AML-193 (cell line): ENCODE measurements at regions not wholly inside any gene's neighbourhood (a gene's known extent, or its start where the extent isn't known, plus 50 kb on each side); places are given as distances from the start of the nearest gene placed in this dataset.

Source experiments
- DNase-seq, 2 experiments: peaks; one replicate each; lab custom pipeline; 2025; lab: John Stamatoyannopoulos, UW

- no peak for DNase-seq
Observed at GRCh38 chr22:48276994-48277867, 1514.8 kb downstream of the TBC1D22A start.

- no peak for DNase-seq
Observed at GRCh38 chr22:48275412-48275811, 1513.0 kb downstream of the TBC1D22A start.

DNA sequence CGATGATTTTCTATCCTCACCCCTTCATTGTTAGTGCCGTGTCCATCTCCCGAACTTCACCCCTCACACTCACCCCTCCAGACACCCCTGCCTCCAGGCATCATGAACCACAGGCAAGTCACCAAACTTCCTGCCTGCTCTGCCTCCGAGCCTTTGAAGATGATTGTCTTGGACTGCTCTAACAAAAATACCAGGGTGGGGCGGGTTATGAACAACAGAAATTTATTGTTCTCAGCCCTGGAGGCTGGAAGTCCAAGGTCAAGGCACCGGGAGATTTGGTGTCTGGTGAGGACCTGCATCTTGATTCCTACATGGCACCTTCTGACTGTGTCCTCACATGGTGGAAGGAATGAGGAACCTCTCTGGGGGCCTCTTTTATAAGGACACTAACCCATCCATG is 1508.3 kb downstream of the TBC1D22A start:
- DNase-seq = no peak

DNA sequence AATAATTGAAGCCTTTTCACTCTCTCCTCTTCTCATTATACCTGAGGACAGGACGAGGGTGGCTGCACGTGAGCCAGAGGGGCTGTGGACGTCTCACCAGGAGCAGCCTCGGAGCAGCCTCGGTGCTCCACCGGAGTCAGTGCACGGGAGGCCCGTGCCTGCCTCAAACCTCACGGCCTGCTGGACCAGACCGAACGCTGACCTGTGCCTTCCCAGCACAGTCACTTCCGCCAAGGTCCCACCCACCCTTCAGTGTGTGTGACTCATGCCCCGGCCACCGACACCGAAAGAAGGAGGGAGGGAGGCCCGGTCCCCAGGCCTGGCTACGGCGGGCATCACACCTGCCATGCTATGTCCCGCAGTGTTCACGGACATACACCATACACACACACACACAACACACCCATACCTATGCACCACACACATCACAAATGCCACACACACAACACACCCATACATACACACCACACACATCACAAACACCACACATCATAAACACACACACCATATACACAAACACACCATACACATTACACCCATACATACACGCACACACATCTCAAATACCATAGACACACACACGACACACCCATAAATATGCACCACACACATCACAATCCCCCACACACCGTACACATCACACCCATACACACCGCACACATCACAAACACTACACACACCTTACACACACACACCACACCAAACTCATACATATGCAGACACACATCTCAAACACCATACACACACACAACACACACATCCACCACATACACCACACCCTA is 1506.5 kb downstream of the TBC1D22A start:
- DNase-seq = no peak

GRCh38 chr22:48268293-48268692 is 1505.8 kb downstream of the TBC1D22A start:
- no peak for DNase-seq

- DNase-seq = no peak
Observed at GRCh38 chr22:48267681-48268080, 1505.2 kb downstream of the TBC1D22A start.

DNA sequence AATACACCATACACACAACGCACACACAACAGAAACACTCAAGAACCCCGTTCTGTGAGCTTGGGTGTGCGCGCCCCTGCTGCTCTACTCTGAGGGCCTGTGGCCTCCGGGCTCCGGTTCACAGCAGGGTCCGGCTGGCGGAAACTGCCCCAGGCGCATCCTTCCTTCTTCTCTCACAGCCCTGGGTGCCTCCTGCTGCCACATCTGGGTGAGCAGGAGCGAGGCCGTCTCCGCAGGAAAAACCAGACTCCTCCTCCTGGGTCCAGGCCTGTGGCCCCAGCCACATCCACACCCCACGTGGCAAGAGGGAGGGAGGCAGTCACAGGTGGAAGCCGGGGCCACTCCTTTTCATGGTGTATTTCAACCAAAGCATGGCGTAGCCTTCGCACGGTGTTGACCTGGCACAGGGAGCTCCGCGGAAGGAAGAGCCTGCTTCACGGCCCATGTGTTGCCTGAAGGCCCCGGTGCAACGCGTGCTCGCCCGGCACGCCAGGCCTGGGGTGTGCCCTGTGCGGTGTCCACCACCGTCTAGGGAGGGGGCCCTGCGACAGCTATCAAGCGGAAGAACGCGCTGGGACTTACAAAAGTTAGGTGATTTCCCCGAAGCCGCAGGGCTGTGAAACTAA is 1502.7 kb downstream of the TBC1D22A start:
- DNase-seq = no peak

- no peak for DNase-seq
Observed at GRCh38 chr22:48264586-48264985, 1502.1 kb downstream of the TBC1D22A start.

- no peak for DNase-seq
Observed at GRCh38 chr22:48263791-48264351, 1501.4 kb downstream of the TBC1D22A start.

DNA sequence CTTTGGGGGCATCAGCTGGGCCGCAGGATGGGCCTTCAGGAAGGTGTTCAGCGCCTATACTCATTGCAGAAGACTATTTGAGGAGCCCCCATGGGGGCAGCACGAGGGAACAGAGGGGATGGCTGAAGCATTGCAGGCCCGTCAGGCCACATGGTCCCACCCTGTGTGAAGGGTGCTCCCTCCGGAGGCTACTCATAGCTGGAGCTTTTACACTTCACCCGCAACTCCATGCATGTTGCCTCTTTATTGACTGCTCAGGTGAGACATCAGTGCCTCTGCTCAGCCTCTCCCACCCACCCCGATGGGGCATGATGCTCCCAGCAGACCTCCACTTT is 1500.9 kb downstream of the TBC1D22A start:
- DNase-seq = no peak

DNA sequence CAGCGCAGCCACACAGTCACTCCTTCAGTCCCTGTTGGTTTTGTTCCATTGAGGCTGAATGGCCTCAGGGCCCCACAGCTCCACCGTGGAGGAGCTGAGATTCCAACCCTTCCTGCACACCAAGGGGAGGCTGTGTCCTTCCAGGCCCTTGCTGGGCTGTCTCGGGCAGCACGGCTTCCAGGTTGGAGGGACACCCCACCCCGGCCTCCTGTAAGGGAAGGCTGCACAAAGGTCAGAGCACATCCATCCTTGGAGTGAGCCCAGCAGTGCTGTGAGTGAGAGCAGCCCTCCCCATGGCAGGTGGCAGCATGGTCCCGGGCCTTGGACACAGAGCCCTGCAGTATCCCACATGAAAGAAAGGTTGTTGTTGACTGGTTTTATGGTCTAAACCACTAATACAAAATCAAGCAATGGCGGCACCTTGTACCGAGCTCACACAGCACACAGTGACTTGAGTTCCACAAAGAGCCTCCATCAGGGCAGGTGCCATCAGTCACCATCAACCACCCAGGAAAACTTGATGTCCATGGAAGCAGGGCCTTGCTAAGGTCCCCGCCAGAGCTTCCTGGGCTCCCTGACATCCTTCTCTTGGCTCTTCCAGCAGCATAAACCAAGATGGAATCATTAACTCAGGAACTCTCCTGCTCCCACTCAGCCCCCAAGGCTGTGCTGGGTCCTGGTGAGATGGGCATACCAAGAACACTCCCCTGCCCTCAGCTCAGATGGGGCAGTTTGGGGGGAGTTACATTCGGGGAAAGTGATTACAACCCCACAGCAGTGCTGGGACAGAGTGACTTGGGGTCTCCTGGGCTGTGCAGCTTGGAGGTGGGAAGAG is 1500.4 kb downstream of the TBC1D22A start:
- DNase-seq = no peak

DNA sequence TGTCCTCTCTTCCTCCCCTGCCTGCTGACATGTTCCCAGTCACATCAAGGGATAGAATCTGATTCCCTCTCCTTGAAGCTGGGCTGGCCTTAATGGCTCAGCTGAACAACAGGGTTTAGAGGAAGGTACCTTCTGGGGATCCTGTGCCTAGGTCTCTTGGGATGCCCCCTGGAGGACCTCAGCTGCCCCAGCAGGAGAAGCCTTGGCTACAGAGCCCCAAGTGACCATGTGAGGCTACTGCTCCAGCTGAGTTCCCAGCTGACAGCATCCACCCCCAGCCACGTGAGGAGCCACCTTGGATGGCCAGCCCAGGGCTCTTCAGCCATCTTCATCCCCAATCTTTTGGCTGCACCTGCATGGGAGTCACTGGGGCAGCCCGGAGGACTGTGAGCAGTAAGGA is 1499.3 kb downstream of the TBC1D22A start:
- no peak for DNase-seq

- DNase-seq = no peak
Observed at GRCh38 chr22:48261048-48261621, 1498.7 kb downstream of the TBC1D22A start.

DNA sequence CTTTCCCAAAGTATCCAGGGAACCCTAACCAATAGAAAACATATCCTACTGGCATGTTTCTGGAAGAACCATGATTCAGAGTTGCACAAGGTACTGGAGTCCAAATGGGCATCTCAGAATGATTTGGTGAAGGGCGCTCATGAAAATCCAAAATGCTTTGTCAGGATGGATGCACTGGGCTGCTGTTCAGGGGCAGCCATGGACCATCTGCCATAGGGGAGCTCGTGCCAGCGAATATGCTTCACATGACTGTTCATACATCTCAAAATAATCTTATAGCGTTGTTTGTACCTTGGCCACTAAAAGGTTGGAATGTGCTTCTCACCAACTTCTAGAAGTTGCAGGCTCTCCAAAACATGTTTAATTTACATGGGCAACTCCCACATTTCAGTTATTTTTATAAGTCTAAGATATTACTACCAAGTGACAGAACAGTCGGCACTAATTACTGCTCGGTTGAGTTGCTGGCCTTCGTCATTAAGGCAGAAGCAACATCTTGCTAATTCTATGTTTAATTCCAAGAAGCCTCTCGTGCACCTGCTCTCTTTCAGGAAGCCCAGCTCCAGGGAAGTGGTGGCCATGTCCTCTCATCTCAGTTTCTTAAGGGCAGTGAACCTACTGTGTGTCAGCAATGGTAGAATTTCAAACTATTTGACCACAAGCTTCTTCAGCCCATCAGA is 1497.7 kb downstream of the TBC1D22A start:
- no peak for DNase-seq

DNA sequence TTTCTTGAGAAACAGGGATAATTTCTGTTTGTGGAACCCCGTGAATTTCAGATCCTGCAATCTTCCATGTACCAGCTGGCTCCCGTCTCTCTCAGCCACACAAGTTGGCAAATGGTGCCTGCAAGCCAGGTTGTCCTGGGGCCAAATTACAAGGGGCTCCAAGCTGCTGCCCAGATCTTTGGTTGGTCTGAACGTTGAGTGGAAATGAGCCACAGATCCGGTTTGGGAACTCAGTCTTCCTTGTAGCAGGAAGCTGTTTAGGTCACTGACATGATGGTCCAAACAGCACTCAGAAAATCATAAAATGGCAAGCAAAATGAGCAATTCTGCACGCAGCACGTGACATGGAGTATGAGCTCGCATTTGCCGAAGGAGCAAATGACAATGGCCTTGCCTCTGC is 1496.4 kb downstream of the TBC1D22A start:
- no peak for DNase-seq

DNA sequence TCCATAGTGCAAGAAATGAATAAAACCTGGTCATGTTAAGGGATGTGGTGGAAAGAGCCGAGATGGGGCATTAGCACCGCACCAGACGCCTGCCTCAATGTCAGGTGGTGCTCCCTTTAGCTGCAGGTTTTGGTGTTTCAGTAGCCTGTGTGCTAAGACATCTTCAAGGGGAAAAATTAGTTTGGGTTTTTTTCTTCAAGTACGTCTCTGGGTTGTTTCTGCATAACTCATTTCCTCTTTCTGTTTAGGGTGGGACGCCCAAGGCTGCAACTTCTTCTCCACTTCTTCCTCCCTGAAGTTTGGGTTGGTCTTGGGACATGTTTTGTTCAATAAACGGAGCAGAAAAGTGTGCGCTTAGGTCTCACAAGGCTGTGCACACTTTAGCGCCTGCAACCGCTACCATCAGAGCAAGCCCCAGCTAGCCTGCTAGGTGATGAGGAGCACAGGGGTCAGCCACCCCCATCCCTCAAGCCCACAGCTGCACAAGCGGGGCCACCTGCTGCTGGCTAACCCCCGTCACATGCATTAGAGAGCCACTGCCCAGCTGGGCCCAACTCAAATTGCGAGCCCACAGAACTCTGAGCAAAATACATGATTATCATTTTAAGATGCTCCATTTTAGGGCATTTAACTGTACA is 1495.7 kb downstream of the TBC1D22A start:
- no peak for DNase-seq

- DNase-seq = no peak
Observed at GRCh38 chr22:48257685-48258055, 1495.2 kb downstream of the TBC1D22A start.

- no peak for DNase-seq
Observed at GRCh38 chr22:48256776-48257684, 1494.6 kb downstream of the TBC1D22A start.

DNA sequence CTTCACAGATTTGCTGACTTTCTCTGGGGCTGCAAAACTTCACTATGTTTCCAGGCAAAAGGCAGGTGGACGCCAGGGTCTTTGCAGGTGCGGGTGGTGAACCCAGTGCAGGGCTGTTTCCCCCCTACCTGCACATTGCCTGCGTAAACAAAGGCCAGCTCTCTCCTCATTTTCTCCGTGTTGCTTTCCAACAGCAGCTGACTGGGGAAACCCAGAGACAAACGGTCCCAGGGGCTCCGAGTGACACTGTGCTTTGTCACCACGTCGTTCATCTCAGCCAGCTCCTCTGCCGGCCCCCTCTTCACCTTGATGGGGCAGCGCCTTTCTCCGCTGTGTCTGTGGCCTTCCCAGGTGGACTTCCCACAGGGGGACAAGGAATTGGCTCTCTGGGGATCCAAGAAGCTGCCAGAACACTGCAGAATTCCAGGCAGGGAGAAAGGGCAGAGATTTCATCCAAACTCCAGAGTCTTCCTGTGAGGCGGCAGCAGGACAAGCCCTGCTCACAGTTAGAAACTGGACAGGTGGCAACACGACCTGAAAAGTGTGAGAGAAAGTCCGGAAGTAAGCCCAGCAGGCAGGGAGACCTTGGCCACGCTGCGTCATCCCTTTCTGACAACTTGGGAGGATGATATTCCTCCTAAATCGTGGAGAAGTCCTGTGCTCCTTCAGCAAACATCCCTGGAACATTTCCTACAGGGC is 1493.7 kb downstream of the TBC1D22A start:
- no peak for DNase-seq
